Gastroesophageal sphincter (tissue), 3 donors: ENCODE measurements at regions not wholly inside any gene's neighbourhood (a gene's known extent, or its start where the extent isn't known, plus 50 kb on each side); places are given as distances from the start of the nearest gene placed in this dataset.

Experiments
- EP300 ChIP-seq: sonication (generic); formaldehyde crosslinking; IDR thresholded peaks from one replicate; pipeline ENCODE4 v1.6.1; 2017; ENCODE audit warnings: antibody characterized with exemption, mild to moderate bottlenecking
- POLR2A ChIP-seq, 2 donors: fragments of 450-650 bp; IDR thresholded peaks; one replicate each; pipeline ENCODE4 v1.6.1; 2017; ENCODE audit warnings: antibody characterized with exemption in 2 of 2, mild to moderate bottlenecking in 2 of 2, moderate library complexity in 1 of 2
- POLR2AphosphoS5 ChIP-seq: sonication (generic); formaldehyde crosslinking; IDR thresholded peaks from one replicate; pipeline ENCODE4 v1.6.1; 2017; ENCODE audit warnings: antibody characterized with exemption
- TF ChIP-seq, protein P1 (sequence below), 4 experiments: fragments of 200-600 bp in 2 of 4; fragments of 450-650 bp in 2 of 4; sonication (generic) in 1 of 4; IDR thresholded peaks; one replicate each; pipeline ENCODE4 v1.5.1; 2017 to 2019; ENCODE audit warnings: antibody characterized with exemption in 4 of 4, mild to moderate bottlenecking in 2 of 4, moderate library complexity in 2 of 4

DNA sequence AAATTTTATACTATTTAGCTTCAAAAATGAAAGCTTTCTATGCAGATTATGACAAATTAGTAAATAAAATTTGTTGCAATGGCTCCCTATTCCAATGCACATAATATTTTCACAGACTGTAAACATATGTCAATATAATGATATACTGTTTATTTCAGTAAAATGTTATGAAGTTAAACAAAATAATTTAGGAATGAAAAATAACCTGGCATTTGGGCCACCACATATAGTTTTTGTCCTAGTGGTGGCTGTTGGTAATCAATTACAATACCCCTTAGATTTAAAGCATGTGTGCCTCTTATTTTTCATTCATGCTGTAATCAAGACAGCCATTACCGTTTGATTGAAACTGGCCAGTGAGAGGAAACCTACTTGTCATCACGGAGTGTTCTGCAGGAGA is 928.5 kb upstream of the KCND2 start:
- TF ChIP-seq POLR2A (IDR thresholded peaks at IDR 0.05) (no peak), POLR2AphosphoS5 (no peak), EP300 (no peak)
- TF ChIP-seq, protein P1, sequence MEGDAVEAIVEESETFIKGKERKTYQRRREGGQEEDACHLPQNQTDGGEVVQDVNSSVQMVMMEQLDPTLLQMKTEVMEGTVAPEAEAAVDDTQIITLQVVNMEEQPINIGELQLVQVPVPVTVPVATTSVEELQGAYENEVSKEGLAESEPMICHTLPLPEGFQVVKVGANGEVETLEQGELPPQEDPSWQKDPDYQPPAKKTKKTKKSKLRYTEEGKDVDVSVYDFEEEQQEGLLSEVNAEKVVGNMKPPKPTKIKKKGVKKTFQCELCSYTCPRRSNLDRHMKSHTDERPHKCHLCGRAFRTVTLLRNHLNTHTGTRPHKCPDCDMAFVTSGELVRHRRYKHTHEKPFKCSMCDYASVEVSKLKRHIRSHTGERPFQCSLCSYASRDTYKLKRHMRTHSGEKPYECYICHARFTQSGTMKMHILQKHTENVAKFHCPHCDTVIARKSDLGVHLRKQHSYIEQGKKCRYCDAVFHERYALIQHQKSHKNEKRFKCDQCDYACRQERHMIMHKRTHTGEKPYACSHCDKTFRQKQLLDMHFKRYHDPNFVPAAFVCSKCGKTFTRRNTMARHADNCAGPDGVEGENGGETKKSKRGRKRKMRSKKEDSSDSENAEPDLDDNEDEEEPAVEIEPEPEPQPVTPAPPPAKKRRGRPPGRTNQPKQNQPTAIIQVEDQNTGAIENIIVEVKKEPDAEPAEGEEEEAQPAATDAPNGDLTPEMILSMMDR (IDR thresholded peaks at IDR 0.05), result no peak
